Fibroblast of skin of abdomen (primary cell): ENCODE measurements at regions not wholly inside any gene's neighbourhood (a gene's known extent, or its start where the extent isn't known, plus 50 kb on each side); places are given as distances from the start of the nearest gene placed in this dataset.
"Not testable (repeated sequence)": the region's sequence is repeated elsewhere in the genome, so short reads cannot be mapped to it uniquely, and the experiment has no call there.

Experiments
- DNase-seq: peaks from one replicate; pipeline ENCODE4 v3.0.0-alpha.2; 2013

GRCh38 chr5:71907001-71907588 lies 188.0 kb downstream of the CARTPT start:
- no peak for DNase-seq

- no peak for DNase-seq
These were observed 188.6 kb downstream of the CARTPT start for GRCh38 chr5:71907608-71908145.

- no peak for DNase-seq
These were observed 191.7 kb downstream of the CARTPT start for GRCh38 chr5:71910741-71911140.

DNA sequence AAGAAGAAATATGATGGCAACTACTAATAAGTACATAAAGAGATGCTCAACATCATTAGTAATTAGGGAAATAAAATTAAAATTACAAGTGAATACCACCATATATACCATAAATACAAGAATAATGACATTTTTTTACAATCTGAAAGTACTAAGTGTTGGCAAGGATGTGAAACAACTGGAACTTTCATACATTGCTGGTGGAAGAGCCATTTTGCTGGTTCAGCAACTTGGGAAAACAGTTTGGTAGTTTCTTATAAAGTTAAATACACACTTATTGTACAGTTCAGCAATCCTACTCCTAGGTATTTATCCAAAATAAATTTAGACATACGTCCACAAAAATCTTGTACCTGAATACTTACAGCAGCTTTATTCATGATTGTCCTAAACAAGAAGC lies 192.9 kb downstream of the CARTPT start:
- no peak for DNase-seq

GRCh38 chr5:71914281-71914680 lies 193.0 kb upstream of the MAP1B start:
- no peak for DNase-seq

GRCh38 chr5:71922584-71923106 lies 184.6 kb upstream of the MAP1B start:
- DNase-seq, result peak; percentile 79

GRCh38 chr5:71923755-71924154 lies 183.5 kb upstream of the MAP1B start:
- DNase-seq, result no peak

GRCh38 chr5:71924325-71924724 lies 182.9 kb upstream of the MAP1B start:
- DNase-seq, result no peak

- peak; percentile 59 for DNase-seq
These were observed 182.3 kb upstream of the MAP1B start for GRCh38 chr5:71924980-71925379.

DNA sequence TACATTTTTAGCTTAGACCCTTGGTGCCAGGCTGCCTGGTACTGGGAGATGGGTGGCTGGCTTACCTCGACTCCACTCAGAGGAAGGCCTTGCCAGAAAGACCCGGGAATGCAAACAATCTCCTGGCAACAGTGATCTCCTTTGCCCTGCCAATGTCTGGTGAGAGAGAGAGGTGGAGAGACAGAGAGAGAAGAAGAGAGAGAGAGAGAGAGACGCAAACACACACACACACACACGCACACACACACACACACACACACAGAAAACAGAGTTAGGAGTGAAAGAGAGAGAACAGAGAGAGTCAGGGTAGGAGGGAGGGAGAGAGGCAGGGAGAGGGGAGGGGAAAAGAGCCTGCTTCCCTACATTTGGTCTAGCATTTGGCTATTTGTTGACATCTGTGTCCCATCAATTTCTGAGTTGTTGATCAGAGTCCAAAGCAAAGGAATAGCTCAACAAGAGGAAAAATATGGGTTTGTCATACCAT lies 181.6 kb upstream of the MAP1B start:
- DNase-seq, result peak; percentile 37

DNA sequence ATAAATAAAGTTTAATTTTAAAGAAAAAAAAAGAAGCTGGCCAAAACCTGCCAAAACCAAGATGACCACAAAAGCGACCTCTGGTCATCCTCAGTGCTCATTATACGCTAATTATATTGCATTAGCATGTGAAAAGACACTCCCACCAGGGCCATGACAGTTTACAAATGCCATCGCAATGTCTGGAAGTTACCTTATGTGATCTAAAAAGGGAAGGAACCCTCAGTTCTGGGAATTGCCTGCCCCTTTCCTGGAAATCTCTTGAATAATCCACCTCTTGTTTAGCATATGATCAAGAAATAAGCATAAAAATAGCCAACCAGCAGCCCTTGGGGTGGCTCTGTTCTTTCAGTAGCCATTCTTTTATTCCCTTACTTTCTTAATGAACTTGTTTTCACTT lies 178.3 kb upstream of the MAP1B start:
- DNase-seq, result no peak

DNA sequence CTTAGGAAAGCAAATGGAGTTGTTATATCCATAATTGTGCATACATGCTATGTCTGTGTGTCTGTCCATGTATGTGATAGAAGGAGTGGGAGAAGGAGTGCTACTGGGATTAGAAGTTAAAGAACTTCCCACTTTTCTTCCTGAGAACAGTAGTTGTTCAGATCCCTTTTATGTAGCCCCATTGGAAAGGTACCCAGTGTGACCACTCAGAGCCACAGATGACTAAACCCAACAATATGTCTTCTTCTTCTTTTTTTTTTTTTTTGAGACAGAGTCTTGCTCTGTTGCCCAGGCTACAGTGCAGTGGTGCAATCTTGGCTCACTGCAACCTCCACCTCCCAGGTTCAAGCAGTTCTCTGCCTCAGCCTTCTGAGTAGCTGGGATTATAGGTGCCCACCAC lies 176.7 kb upstream of the MAP1B start:
- DNase-seq, result not testable (repeated sequence)

- DNase-seq, result peak; percentile 17
These were observed 175.1 kb upstream of the MAP1B start for GRCh38 chr5:71932131-71932654.

DNA sequence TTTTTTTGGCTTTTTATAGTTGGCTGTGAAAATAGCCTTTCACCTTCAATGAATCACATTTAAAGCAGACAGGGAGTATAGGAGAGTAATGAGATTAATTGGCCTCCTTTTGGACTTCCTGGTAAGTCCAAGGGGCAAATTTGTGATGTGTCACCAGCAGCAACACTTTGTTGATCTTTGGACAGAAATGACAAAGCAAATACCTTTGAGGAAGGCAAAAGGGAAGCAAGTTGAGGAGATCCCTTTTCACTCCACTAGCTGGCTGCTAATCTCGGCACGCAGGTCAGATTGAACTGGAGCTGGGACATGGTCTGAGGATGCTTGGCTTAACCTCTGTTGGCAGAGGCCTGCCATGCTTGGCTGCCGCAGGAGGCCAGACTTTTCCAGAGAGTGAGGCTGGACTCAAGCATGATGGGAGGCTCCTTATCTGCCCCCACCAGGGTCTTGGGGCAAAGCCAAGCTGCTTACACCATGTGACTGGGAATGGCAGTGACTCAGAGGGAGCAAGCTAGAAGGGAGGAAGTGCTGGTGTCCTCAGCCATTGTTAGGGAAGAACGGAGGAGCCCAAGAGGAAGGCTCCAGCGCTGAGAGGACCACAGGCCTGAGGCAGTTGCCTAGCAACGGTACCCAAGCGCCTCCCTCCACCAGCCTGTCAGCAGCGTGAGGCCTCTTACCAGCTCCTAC lies 174.5 kb upstream of the MAP1B start:
- peak; percentile 71 for DNase-seq

GRCh38 chr5:71934322-71934721 lies 173.0 kb upstream of the MAP1B start:
- DNase-seq, result no peak

- no peak for DNase-seq
These were observed 169.2 kb upstream of the MAP1B start for GRCh38 chr5:71937921-71938698.

GRCh38 chr5:71938895-71939294 lies 168.4 kb upstream of the MAP1B start:
- DNase-seq, result no peak

- DNase-seq, result no peak
These were observed 167.6 kb upstream of the MAP1B start for GRCh38 chr5:71939452-71940230.

- DNase-seq, result no peak
These were observed 163.4 kb upstream of the MAP1B start for GRCh38 chr5:71943874-71944273.

GRCh38 chr5:71945436-71945835 lies 161.8 kb upstream of the MAP1B start:
- DNase-seq, result no peak

DNA sequence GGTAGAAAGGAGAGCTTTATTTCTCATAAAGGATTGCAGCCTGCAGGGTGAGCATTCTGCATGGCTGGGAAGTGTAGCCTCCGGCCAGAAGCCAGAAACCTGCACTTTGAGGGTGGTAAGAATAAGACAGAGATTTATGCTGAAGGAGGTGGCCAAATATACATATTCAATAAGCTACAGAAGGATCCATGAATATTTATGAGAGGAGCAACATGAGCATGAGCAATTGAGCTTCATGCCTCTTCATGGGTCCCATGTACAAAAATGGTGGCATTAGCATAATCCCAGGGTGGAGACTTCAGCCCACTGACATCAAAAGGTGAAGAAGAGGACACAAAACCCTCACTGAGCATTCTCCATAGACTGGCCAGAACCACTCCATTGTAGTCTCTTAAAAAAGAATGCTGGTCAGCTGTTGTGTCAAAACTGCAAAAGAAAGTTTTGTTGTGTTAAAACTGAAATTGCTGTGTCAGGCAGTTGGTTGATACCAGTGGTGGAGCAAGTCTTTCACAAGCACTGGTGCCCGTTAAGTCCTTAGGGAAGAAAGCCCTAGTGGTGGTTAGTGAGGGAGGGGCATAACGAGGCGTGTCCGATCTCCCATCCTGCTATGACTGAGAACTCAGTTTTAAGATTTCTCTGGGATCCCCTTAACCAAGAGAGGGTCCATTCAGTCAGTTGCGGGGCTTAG lies 160.8 kb upstream of the MAP1B start:
- DNase-seq, result no peak
